SHP77 treated with DMSO at 0.1 percent for 48 hours (cell line): ENCODE measurements at regions not wholly inside any gene's neighbourhood (a gene's known extent, or its start where the extent isn't known, plus 50 kb on each side); places are given as distances from the start of the nearest gene placed in this dataset.
"Not testable (repeated sequence)": the region's sequence is repeated elsewhere in the genome, so short reads cannot be mapped to it uniquely, and the experiment has no call there.

Experiments
- DNase-seq: peaks from one replicate; lab custom pipeline; 2025; lab: John Stamatoyannopoulos, UW

- no peak for DNase-seq
Observed at GRCh38 chr14:105660816-105661531, 134.6 kb downstream of the TMEM121 start.

DNA sequence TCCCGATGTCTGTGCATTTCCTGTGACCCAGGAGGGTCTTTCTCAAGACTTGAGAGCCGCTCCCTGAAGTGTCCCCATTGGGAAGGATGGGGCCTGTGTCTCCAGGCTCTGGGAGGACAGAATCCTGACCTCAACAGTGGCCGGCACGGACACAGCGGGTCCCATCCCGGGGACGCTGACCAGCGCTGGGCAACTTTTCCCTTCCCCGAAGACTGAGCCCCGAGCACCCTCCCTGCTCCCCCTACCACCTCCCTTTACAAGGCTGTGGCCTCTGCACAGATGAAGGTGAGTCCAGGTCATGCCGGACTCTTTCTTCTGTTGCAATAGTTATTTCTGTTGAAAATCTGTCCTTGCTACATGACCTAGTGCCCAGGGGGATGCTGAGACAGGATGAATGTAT, 135.7 kb downstream of the TMEM121 start:
- not testable (repeated sequence) for DNase-seq

- not testable (repeated sequence) for DNase-seq
Observed at GRCh38 chr14:105662592-105662991, 136.2 kb downstream of the TMEM121 start.

- DNase-seq, result not testable (repeated sequence)
Observed at GRCh38 chr14:105663323-105663722, 136.9 kb downstream of the TMEM121 start.

DNA sequence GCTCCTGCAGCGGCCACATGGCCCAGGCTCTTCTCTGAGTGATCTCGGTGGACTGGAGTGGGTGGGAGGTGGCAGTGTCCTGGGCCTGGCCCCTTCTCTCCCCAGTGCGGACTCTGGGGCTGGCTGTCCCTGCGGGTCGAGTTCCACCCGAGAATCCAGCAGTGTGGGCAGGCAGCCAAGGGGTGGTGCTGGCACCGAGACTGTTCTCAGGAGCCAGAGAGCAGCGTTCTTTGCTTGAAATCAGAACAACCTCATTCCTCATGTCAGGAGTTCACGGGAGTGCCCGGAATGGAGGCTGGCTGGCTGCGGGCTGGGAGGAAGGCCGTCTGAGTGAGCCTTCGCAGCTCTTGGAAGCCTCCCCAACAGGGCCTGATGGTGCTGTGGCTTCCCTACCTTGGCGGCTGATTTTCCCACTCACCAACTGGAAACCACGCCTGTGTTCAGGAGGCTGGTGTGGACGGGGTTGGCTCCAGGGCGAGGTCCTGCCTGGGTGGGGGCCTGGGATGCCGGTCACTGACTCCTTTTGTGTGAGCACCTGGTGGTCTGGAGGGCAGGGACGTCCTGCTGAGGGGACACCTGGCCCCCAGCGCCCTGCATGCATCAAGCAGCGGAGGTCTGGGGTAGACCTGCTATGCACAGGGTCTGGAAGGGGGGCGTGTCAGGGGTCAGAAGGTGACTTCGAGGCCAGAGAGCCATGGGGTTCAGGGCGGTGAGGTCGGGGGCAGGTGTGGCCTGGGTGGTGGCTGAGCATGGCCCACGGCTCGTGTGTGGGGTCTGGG, 137.6 kb downstream of the TMEM121 start:
- not testable (repeated sequence) for DNase-seq

- DNase-seq, result no peak
Observed at GRCh38 chr14:105664691-105665090, 138.3 kb downstream of the TMEM121 start.

DNA sequence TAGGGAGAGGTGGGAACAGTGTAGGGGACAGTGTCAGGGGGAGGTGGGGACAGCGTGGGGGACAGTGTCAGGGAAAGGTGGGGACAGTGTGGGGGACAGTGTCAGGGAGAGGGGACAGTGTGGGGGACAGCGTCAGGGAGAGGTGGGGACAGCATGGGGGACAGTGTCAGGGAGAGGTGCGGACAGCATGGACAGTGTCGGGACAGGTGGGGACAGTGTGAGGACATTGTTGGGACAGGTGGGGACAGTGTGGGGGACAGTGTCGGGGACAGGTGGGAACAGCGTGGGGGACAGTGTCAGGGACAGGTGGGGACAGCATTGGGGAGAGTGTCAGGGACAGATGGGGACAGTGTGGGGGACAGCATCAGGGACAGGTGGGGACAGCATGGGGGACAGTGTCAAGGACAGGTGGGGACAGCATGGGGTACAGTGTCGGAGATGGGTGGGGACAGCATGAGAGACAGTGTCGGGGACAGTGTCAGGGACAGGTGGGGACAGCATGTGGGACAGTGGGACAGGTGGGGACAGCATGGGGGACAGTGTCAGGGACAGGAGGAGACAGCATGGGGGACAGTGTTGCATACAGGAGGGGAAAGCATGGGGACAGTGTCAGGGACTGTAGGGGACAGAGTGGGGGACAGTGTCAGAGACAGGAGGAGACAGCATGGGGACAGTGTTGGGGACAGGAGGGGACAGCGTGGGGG, 139.0 kb downstream of the TMEM121 start:
- DNase-seq, result no peak

- DNase-seq, result no peak
Observed at GRCh38 chr14:105665951-105666277, 139.5 kb downstream of the TMEM121 start.

- no peak for DNase-seq
Observed at GRCh38 chr14:105666420-105666819, 140.0 kb downstream of the TMEM121 start.

- DNase-seq, result not testable (repeated sequence)
Observed at GRCh38 chr14:105666991-105667662, 140.7 kb downstream of the TMEM121 start.

DNA sequence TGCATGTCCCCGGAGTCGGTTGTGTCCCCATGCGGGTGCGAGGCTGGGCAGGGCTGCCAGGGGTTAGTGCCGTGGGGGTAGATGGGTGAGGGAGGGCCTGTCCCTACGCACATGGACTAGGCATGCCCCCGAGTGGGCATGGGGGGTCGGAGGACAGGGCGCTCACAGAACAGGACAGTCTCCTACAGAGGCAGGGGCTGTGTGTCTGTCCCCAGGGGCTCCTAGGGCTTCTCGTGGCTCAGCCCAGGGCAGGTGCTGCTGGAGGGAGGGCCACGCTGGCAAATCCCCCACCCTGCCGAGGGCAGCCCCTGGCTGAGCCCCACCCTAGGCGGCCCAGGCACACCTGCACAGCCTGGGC, 141.3 kb downstream of the TMEM121 start:
- DNase-seq, result not testable (repeated sequence)

- DNase-seq, result not testable (repeated sequence)
Observed at GRCh38 chr14:105668021-105668420, 141.6 kb downstream of the TMEM121 start.

- not testable (repeated sequence) for DNase-seq
Observed at GRCh38 chr14:105668471-105669230, 142.3 kb downstream of the TMEM121 start.

- not testable (repeated sequence) for DNase-seq
Observed at GRCh38 chr14:105669231-105669610, 142.8 kb downstream of the TMEM121 start.

GRCh38 chr14:105669646-105670045, 143.3 kb downstream of the TMEM121 start:
- not testable (repeated sequence) for DNase-seq

DNA sequence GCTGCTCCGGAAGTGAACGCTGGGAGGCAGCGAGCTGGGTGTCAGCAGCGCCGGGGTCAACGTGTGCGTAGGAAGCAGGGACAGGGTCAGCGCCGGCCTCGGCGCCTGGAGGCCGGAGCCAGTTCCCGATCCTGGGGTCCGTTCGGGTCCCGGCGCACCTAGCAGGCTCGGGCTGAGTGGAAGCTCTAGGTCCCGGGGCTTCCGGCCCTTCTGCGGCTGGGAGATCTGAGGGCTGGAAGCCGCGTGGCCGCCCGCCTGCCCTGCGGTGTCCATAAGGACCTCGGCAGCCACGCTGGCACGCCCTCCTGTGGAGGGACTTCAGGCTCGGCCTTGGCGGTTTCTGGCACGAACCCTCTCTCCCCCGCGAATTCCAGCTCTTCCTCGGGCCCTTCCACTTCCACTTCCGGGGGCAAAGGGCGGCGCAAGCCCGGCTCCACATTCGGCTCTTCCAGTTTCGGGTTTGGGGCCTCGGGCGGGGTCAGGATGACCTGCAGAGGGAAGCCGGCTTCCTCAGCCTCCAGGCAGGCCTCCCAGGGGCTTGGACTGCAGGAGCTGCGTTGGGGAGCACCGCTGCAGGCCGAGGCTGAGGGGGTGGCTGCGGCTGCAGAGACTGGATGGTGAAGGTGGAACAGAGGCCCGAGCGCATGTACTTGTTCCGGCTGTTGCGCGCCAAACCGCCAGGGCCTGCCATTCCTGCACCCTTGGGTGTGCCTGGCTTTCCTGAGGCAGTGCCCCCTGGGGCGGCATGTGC, 146.2 kb downstream of the TMEM121 start:
- DNase-seq, result not testable (repeated sequence)

GRCh38 chr14:105675433-105675832, 149.1 kb downstream of the TMEM121 start:
- not testable (repeated sequence) for DNase-seq

GRCh38 chr14:105675905-105676670, 149.7 kb downstream of the TMEM121 start:
- not testable (repeated sequence) for DNase-seq

- DNase-seq, result not testable (repeated sequence)
Observed at GRCh38 chr14:105678057-105678456, 151.7 kb downstream of the TMEM121 start.
